Suprapubic skin (tissue), 4 donors: ENCODE measurements at regions not wholly inside any gene's neighbourhood (a gene's known extent, or its start where the extent isn't known, plus 50 kb on each side); places are given as distances from the start of the nearest gene placed in this dataset.
"Not testable (repeated sequence)": the region's sequence is repeated elsewhere in the genome, so short reads cannot be mapped to it uniquely, and the experiment has no call there.

ENCODE experiments used
- DNase-seq, 2 donors: peaks; one replicate each; pipeline ENCODE4 v3.0.0-alpha.2; 2019; ENCODE audit warnings: low spot score in 2 of 2
- H3K27ac ChIP-seq: fragments of 200-600 bp; sonication (generic); one replicate; pipeline ENCODE4 v1.5.1; 2019
- H3K27me3 ChIP-seq: fragments of 200-600 bp; sonication (generic); one replicate; pipeline ENCODE4 v1.5.1; 2019
- H3K36me3 ChIP-seq: fragments of 200-600 bp; sonication (generic); one replicate; pipeline ENCODE4 v1.5.1; 2019
- H3K4me1 ChIP-seq: fragments of 200-600 bp; sonication (generic); one replicate; pipeline ENCODE4 v1.5.1; 2019
- H3K4me3 ChIP-seq: fragments of 200-600 bp; sonication (generic); one replicate; pipeline ENCODE4 v1.5.1; 2019; ENCODE audit warnings: mild to moderate bottlenecking
- H3K9me3 ChIP-seq: fragments of 200-600 bp; sonication (generic); one replicate; pipeline ENCODE4 v1.5.1; 2019
- EP300 ChIP-seq: sonication (generic); formaldehyde crosslinking; IDR thresholded peaks from one replicate; pipeline ENCODE4 v1.6.1; 2017; ENCODE audit warnings: antibody characterized with exemption
- POLR2A ChIP-seq, 2 donors: fragments of 450-650 bp; IDR thresholded peaks; one replicate each; pipeline ENCODE4 v1.6.1; 2017; ENCODE audit warnings: antibody characterized with exemption in 2 of 2, mild to moderate bottlenecking in 2 of 2, moderate library complexity in 2 of 2
- POLR2AphosphoS5 ChIP-seq, 3 donors: sonication (generic); formaldehyde crosslinking; IDR thresholded peaks; one replicate each; pipeline ENCODE4 v1.6.1; 2017; ENCODE audit warnings: antibody characterized with exemption in 3 of 3
- WGBS: methylation state at CpG from one replicate; pipeline ENCODE4 v1.1.5; 2018; 5-methylcytosine and 5-hydroxymethylcytosine counted together
- TF ChIP-seq, protein P1 (sequence below), 2 donors: fragments of 200-600 bp in 1 of 2; fragments of 450-650 bp in 1 of 2; sonication (generic) in 1 of 2; IDR thresholded peaks; one replicate each; pipeline ENCODE4 v1.5.1; 2016 to 2019; ENCODE audit warnings: antibody characterized with exemption in 2 of 2, mild to moderate bottlenecking in 1 of 2, moderate library complexity in 1 of 2

DNA sequence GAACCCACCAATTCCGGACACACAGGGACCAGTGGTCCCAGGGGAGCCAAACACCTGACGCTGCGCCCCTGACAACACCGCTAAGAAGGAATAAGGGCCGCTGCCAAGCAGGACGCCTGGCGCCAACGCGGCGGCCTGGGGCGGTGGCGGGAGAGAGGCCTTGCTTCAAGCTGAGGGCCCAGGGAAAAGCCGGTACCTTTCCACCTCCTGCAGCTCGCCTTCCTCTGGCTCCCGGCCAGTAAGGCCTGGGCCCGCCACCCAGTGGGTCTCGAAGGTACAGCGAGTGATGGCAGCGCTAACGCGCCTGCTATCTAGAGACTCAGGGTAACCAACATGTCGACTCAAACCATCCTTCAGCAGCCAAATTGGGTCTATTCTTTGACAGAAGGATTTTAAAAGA lies 1074.1 kb downstream of the SI start:
- Histone ChIP-seq H3K36me3 (no peaks in the 10 kb centered on the region), H3K4me1 (no peaks in the 10 kb centered on the region), H3K4me3 (no peak overlapping the region), H3K27me3 (no peaks in the 10 kb centered on the region), H3K27ac (no peak overlapping the region), H3K9me3 (no peaks in the 10 kb centered on the region)
- no peak for DNase-seq
- no peak for TF ChIP-seq EP300
- no peak for TF ChIP-seq POLR2A (IDR thresholded peaks at IDR 0.05)
- no peak for TF ChIP-seq POLR2AphosphoS5 (IDR thresholded peaks at IDR 0.05)
- TF ChIP-seq, protein P1, sequence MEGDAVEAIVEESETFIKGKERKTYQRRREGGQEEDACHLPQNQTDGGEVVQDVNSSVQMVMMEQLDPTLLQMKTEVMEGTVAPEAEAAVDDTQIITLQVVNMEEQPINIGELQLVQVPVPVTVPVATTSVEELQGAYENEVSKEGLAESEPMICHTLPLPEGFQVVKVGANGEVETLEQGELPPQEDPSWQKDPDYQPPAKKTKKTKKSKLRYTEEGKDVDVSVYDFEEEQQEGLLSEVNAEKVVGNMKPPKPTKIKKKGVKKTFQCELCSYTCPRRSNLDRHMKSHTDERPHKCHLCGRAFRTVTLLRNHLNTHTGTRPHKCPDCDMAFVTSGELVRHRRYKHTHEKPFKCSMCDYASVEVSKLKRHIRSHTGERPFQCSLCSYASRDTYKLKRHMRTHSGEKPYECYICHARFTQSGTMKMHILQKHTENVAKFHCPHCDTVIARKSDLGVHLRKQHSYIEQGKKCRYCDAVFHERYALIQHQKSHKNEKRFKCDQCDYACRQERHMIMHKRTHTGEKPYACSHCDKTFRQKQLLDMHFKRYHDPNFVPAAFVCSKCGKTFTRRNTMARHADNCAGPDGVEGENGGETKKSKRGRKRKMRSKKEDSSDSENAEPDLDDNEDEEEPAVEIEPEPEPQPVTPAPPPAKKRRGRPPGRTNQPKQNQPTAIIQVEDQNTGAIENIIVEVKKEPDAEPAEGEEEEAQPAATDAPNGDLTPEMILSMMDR (IDR thresholded peaks at IDR 0.05) = no peak
- WGBS = 91% methylated on average over 20 of the region's 22 CpGs

DNA sequence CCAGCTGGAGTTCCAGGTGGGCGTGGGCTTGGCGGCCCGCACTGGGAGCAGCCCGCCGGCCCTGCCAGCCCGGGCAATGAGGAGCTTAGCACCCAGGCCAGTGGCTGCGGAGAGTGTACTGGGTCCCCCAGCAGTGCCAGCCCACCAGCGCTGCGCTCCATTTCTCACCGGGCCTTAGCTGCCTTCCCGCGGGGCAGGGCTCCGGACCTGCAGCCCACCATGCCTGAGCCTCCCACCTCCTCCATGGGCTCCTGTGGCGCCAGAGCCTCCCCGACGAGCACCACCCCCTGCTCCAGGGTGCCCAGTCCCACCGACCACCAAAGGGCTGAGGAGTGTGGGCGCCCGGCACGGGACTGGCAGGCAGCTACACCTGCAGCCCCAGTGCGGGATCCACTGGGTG lies 1075.3 kb downstream of the SI start:
- not testable (repeated sequence) for H3K27me3 ChIP-seq, H3K27ac ChIP-seq, H3K4me3 ChIP-seq, H3K36me3 ChIP-seq, H3K4me1 ChIP-seq, H3K9me3 ChIP-seq, DNase-seq
- WGBS = 96% methylated on average over 14 of the region's 21 CpGs

DNA sequence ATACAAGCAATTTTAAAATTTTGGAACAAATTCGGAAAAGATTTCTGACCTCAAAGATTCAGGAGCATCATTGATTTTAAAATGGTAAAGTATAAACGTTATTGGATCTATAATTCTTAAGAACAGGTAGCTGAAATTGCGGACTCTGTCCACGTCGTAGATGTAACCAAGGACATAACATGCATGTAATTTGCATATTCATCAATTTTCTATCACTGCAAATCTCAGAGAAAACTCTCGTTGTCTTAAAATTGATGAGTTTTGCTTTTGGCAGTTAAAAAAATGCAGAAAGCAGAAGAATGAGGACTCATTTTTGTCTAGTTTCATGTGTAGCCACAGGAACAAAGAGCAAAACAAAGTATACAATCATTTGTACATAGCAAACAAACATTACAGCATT lies 1094.4 kb downstream of the SI start:
- WGBS = 80% methylated on average over 6 of the region's 6 CpGs
- Histone ChIP-seq H3K36me3 (no peaks in the 10 kb centered on the region), H3K4me1 (no peaks in the 10 kb centered on the region), H3K27me3 (no peaks in the 10 kb centered on the region), H3K4me3 (no peak overlapping the region), H3K27ac (no peak overlapping the region), H3K9me3 (no peaks in the 10 kb centered on the region)
- no peak for DNase-seq
- TF ChIP-seq POLR2AphosphoS5 (IDR thresholded peaks at IDR 0.05) = no peak
- no peak for TF ChIP-seq EP300
- TF ChIP-seq POLR2A (IDR thresholded peaks at IDR 0.05) = no peak
- TF ChIP-seq, protein P1 (IDR thresholded peaks at IDR 0.05) = no peak

DNA sequence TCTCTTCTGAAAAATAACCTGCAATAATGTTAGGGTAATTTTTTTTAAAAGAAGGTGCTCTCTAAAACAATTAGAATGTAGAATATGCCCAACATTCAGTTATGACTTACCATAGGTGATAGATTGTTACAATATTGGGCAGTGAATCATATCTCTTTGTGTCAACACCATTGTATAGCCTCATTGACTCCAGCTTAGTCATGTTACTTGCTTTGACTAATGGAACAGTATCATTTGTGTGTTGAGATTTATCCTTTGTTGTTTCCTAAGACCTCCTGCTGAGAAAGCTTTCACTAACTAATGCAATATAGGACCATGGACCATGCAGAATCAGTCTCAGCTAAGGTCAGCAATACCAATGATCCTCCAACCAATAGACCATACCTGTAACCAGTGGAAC lies 1106.4 kb downstream of the SI start:
- no peaks in the 10 kb centered on the region for H3K27me3 ChIP-seq
- no peaks in the 10 kb centered on the region for H3K36me3 ChIP-seq
- no peak overlapping the region for H3K27ac ChIP-seq
- no peak for DNase-seq
- H3K9me3 ChIP-seq = no peaks in the 10 kb centered on the region
- H3K4me1 ChIP-seq = no peaks in the 10 kb centered on the region
- H3K4me3 ChIP-seq = no peak overlapping the region
- TF ChIP-seq POLR2AphosphoS5 (IDR thresholded peaks at IDR 0.05) (no peak), EP300 (no peak)
- TF ChIP-seq, protein P1 (IDR thresholded peaks at IDR 0.05) = no peak

DNA sequence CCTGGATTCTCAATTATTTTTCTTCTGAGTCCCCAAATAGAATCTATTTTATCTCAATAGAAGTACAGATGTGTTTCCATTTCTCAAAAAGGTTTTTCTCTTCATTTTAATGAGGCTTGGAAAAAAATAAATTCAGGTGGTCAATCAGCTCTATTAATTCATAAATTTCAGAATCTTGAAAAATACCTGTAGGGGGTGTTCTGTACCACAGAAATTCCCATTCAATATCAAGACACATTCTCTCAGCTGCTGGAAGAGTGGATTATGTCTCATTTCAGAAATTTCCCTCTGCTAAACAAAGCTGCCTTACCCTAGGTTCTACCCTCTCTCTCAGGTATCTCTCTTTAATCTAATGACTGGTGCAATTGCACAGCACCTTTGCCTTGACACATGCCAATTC lies 1121.2 kb downstream of the SI start:
- H3K4me1 ChIP-seq = no peaks in the 10 kb centered on the region
- TF ChIP-seq, protein P1 (IDR thresholded peaks at IDR 0.05) = no peak
- TF ChIP-seq POLR2AphosphoS5 (IDR thresholded peaks at IDR 0.05) (no peak), POLR2A (IDR thresholded peaks at IDR 0.05) (no peak), EP300 (no peak)
- DNase-seq = no peak
- H3K9me3 ChIP-seq = no peaks in the 10 kb centered on the region
- no peaks in the 10 kb centered on the region for H3K36me3 ChIP-seq
- H3K27me3 ChIP-seq = no peaks in the 10 kb centered on the region
- H3K4me3 ChIP-seq = no peak overlapping the region
- H3K27ac ChIP-seq = no peak overlapping the region

DNA sequence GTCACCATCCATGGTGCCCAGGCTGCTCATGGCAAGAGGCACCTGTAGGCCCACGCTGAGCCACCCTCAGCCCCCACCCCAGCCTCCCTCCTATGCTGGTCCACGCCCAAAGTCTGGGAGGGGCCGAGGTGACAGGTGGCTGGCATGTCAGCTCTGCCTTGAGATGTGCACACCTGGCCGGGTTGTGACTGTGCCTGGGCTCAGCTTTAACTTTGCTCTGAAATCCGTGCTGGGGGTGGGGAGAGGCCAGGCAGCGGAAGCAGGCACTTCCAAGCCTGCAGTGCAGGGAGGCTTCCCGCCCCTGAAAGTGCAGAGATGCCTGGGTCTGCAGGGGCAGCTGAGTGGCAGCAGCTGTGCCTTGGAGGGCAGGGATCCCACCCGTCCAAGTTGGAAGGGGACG lies 1124.8 kb downstream of the SI start:
- no peak for DNase-seq

More for the DNA sequence above, 1124.8 kb downstream of the SI start:
- Histone ChIP-seq H3K27me3 (no peaks in the 10 kb centered on the region), H3K4me3 (no peak overlapping the region), H3K4me1 (no peaks in the 10 kb centered on the region), H3K27ac (no peak overlapping the region), H3K9me3 (no peaks in the 10 kb centered on the region), H3K36me3 (no peaks in the 10 kb centered on the region)
- 67% methylated on average over 5 of the region's 9 CpGs for WGBS
- TF ChIP-seq, protein P1 (IDR thresholded peaks at IDR 0.05) = no peak
- TF ChIP-seq POLR2AphosphoS5 (IDR thresholded peaks at IDR 0.05) (no peak), POLR2A (IDR thresholded peaks at IDR 0.05) (no peak), EP300 (no peak)
